ENCODE measurements at regions not wholly inside any gene's neighbourhood (a gene's known extent, or its start where the extent isn't known, plus 50 kb on each side); places are given as distances from the start of the nearest gene placed in this dataset.

GRCh38 chr14:97762386-97762785 is 965.2 kb downstream of the VRK1 start:
- Histone ChIP-seq H4K91ac (ENCODE audit: insufficient read depth, low read depth, low read length) (no peak overlapping the region), H3K36me3 (ENCODE audit: control insufficient read depth, insufficient read depth, low read length) (no peaks in the 10 kb centered on the region), H4K8ac (ENCODE audit: low read depth in 2 of 2, low read length in 2 of 2) (no peak overlapping the region), H2BK20ac (ENCODE audit: low read depth, low read length) (no peak overlapping the region), H2BK15ac (ENCODE audit: low read depth, low read length) (no peak overlapping the region), H3K79me1 (ENCODE audit: low read depth in 1 of 2, low read length in 2 of 2) (no peaks in the 10 kb centered on the region), H3K4me3 (ENCODE audit: insufficient read depth, low read depth, low read length) (no peak overlapping the region), H2AFZ (replicated peaks; ENCODE audit: low read length, poor library complexity) (no peak overlapping the region), H3K56ac (ENCODE audit: extremely low read depth, insufficient read depth, low read length) (no peak overlapping the region), H3K9me3 (ENCODE audit: control insufficient read depth, insufficient read depth, low read length) (peaks cover 25% of the 10 kb centered on the region), H3K9me1 (ENCODE audit: insufficient read depth, low read length) (no peaks in the 10 kb centered on the region), H4K5ac (ENCODE audit: low read depth, low read length) (no peak overlapping the region), H3K27ac (ENCODE audit: insufficient read depth, low read length) (no peak overlapping the region), H2BK120ac (ENCODE audit: low read depth, low read length) (no peak overlapping the region), H3K23ac (ENCODE audit: low read depth, low read length) (no peak overlapping the region), H2BK5ac (ENCODE audit: low read depth, low read length, poor library complexity, severe bottlenecking) (no peak overlapping the region), H3K4me2 (ENCODE audit: low read depth, low read length) (no peak overlapping the region), H4K20me1 (ENCODE audit: insufficient read depth, low read length) (no peaks in the 10 kb centered on the region), H2AK5ac (ENCODE audit: low read depth, low read length) (no peak overlapping the region), H3K4ac (ENCODE audit: low read depth, low read length) (no peak overlapping the region), H2AK9ac (replicated peaks; ENCODE audit: low read depth, low read length, poor library complexity) (no peak overlapping the region), H3K4me1 (ENCODE audit: control insufficient read depth, insufficient read depth, low read length) (no peaks in the 10 kb centered on the region), H3K9ac (ENCODE audit: low read depth, low read length) (no peak overlapping the region), H3K18ac (ENCODE audit: low read depth, low read length) (no peak overlapping the region), H3K27me3 (ENCODE audit: control insufficient read depth, insufficient read depth, low read length) (no peaks in the 10 kb centered on the region), H3K14ac (replicated peaks; ENCODE audit: low read depth, low read length) (no peak overlapping the region)
- intact Hi-C loops (cut with micrococcal nuclease): no loop called here
- ChIA-PET POLR2A (ENCODE audit: unreplicated experiment) (no interaction called here), CTCF (no interaction called here)
- dilution Hi-C loops (cut with HindIII; ENCODE audit: low sequenced_read_pairs, unreplicated experiment): no loop called here
- ATAC-seq (ENCODE audit: low read depth) (no peak), DNase-seq (no peak)
- no CpG with 5 or more reads among the region's 5 CpGs for WGBS, 2 experiments (ENCODE audit: extremely low coverage in 2 of 2, insufficient read length in 1 of 2)
- TF ChIP-seq CEBPB (IDR thresholded peaks at IDR 0.05; ENCODE audit: low read depth, low read length) (no peak), MAFK (IDR thresholded peaks at IDR 0.05; ENCODE audit: low read depth, low read length) (no peak), SMC3 (IDR thresholded peaks at IDR 0.05; ENCODE audit: low read depth, low read length) (no peak), USF2 (IDR thresholded peaks at IDR 0.05; ENCODE audit: low read depth, low read length) (no peak), ELK1 (IDR thresholded peaks at IDR 0.05; ENCODE audit: borderline replicate concordance, low read depth, low read length) (no peak), BHLHE40 (IDR thresholded peaks at IDR 0.05; ENCODE audit: low read depth, low read length) (no peak), MAZ (IDR thresholded peaks at IDR 0.05; ENCODE audit: borderline replicate concordance, low read depth, low read length) (no peak), RFX5 (IDR thresholded peaks at IDR 0.05; ENCODE audit: low read depth, low read length) (no peak)
- BruUV-seq (replicated peaks): no TSS peak
- in situ Hi-C loops (cut with MboI; ENCODE audit: low sequenced_read_pairs): no loop called here

Measured in IMR-90 (cell line).